ENCODE measurements at regions not wholly inside any gene's neighbourhood (a gene's known extent, or its start where the extent isn't known, plus 50 kb on each side); places are given as distances from the start of the nearest gene placed in this dataset.

- dilution Hi-C loops (cut with HindIII; ENCODE audit: low sequenced_read_pairs, unreplicated experiment), result no loop called here
- no peak overlapping the region for H4K8ac ChIP-seq (ENCODE audit: low read depth in 2 of 2, low read length in 2 of 2)
Observed at GRCh38 chr6:85348643-85349042, 101.2 kb upstream of the NT5E start.

More at GRCh38 chr6:85348643-85349042, 101.2 kb upstream of the NT5E start:
- Histone ChIP-seq H2AK9ac (replicated peaks; ENCODE audit: low read depth, low read length, poor library complexity) (no peak overlapping the region), H3K4me2 (ENCODE audit: low read depth, low read length) (no peak overlapping the region), H3K9me3 (ENCODE audit: control insufficient read depth, insufficient read depth, low read length) (no peaks in the 10 kb centered on the region), H3K4ac (ENCODE audit: low read depth, low read length) (no peak overlapping the region), H3K18ac (ENCODE audit: low read depth, low read length) (no peak overlapping the region), H4K5ac (ENCODE audit: low read depth, low read length) (no peak overlapping the region), H3K36me3 (ENCODE audit: control insufficient read depth, insufficient read depth, low read length) (no peaks in the 10 kb centered on the region), H3K9me1 (ENCODE audit: insufficient read depth, low read length) (0 out of 2 replicates have a peak, but pooled peaks cover 3% of the 10 kb centered on the region), H2BK5ac (ENCODE audit: low read depth, low read length, poor library complexity, severe bottlenecking) (no peak overlapping the region), H3K4me3 (ENCODE audit: insufficient read depth, low read depth, low read length) (no peak overlapping the region), H2BK15ac (ENCODE audit: low read depth, low read length) (no peak overlapping the region), H3K56ac (ENCODE audit: extremely low read depth, insufficient read depth, low read length) (no peak overlapping the region), H4K20me1 (ENCODE audit: insufficient read depth, low read length) (no peaks in the 10 kb centered on the region), H4K91ac (ENCODE audit: insufficient read depth, low read depth, low read length) (no peak overlapping the region), H2BK120ac (ENCODE audit: low read depth, low read length) (no peak overlapping the region), H3K9ac (ENCODE audit: low read depth, low read length) (no peak overlapping the region), H3K79me1 (ENCODE audit: low read depth in 1 of 2, low read length in 2 of 2) (no peaks in the 10 kb centered on the region), H2AFZ (replicated peaks; ENCODE audit: low read length, poor library complexity) (no peak overlapping the region), H3K27me3 (ENCODE audit: control insufficient read depth, insufficient read depth, low read length) (no peaks in the 10 kb centered on the region; the same call in 1 of the 2 replicates), H3K14ac (replicated peaks; ENCODE audit: low read depth, low read length) (no peak overlapping the region), H3K27ac (ENCODE audit: insufficient read depth, low read length) (no peak overlapping the region), H2AK5ac (ENCODE audit: low read depth, low read length) (no peak overlapping the region), H3K4me1 (ENCODE audit: control insufficient read depth, insufficient read depth, low read length) (no peaks in the 10 kb centered on the region), H3K23ac (ENCODE audit: low read depth, low read length) (no peak overlapping the region), H2BK20ac (ENCODE audit: low read depth, low read length) (no peak overlapping the region)
- ATAC-seq (ENCODE audit: low read depth) (no peak), DNase-seq (no peak)
- WGBS, 2 experiments (ENCODE audit: extremely low coverage in 2 of 2, insufficient read length in 1 of 2), result no CpG with 5 or more reads among the region's 5 CpGs
- ChIA-PET POLR2A (ENCODE audit: unreplicated experiment) (no interaction called here), CTCF (no interaction called here)
- TF ChIP-seq, protein P1, sequence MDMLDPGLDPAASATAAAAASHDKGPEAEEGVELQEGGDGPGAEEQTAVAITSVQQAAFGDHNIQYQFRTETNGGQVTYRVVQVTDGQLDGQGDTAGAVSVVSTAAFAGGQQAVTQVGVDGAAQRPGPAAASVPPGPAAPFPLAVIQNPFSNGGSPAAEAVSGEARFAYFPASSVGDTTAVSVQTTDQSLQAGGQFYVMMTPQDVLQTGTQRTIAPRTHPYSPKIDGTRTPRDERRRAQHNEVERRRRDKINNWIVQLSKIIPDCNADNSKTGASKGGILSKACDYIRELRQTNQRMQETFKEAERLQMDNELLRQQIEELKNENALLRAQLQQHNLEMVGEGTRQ (IDR thresholded peaks at IDR 0.05; ENCODE audit: low read depth, low read length), result no peak
- no peak for TF ChIP-seq SMC3 (IDR thresholded peaks at IDR 0.05; ENCODE audit: low read depth, low read length)
- TF ChIP-seq RFX5 (IDR thresholded peaks at IDR 0.05; ENCODE audit: low read depth, low read length), result no peak
- TF ChIP-seq RAD21 (IDR thresholded peaks at IDR 0.05; ENCODE audit: low read length), result no peak
- no peak for TF ChIP-seq MAZ (IDR thresholded peaks at IDR 0.05; ENCODE audit: borderline replicate concordance, low read depth, low read length)
- no peak for TF ChIP-seq CHD1 (IDR thresholded peaks at IDR 0.05; ENCODE audit: low read depth, low read length)
- TF ChIP-seq POLR2A (IDR thresholded peaks at IDR 0.05; ENCODE audit: low read depth, low read length), result no peak
- TF ChIP-seq RCOR1 (IDR thresholded peaks at IDR 0.05; ENCODE audit: insufficient replicate concordance, low read length), result no peak
- TF ChIP-seq CEBPB (IDR thresholded peaks at IDR 0.05; ENCODE audit: low read depth, low read length), result no peak
- no peak for TF ChIP-seq MAFK (IDR thresholded peaks at IDR 0.05; ENCODE audit: low read depth, low read length)
- no peak for TF ChIP-seq MXI1 (IDR thresholded peaks at IDR 0.05; ENCODE audit: borderline replicate concordance, low read depth, low read length)
- TF ChIP-seq, protein P2, sequence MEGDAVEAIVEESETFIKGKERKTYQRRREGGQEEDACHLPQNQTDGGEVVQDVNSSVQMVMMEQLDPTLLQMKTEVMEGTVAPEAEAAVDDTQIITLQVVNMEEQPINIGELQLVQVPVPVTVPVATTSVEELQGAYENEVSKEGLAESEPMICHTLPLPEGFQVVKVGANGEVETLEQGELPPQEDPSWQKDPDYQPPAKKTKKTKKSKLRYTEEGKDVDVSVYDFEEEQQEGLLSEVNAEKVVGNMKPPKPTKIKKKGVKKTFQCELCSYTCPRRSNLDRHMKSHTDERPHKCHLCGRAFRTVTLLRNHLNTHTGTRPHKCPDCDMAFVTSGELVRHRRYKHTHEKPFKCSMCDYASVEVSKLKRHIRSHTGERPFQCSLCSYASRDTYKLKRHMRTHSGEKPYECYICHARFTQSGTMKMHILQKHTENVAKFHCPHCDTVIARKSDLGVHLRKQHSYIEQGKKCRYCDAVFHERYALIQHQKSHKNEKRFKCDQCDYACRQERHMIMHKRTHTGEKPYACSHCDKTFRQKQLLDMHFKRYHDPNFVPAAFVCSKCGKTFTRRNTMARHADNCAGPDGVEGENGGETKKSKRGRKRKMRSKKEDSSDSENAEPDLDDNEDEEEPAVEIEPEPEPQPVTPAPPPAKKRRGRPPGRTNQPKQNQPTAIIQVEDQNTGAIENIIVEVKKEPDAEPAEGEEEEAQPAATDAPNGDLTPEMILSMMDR (conservative IDR thresholded peaks at IDR 0.05; ENCODE audit: low read depth, low read length), result no peak
- intact Hi-C loops (cut with micrococcal nuclease) (no loop called here), in situ Hi-C loops (cut with MboI; ENCODE audit: low sequenced_read_pairs) (no loop called here)
- BruUV-seq (replicated peaks), result no TSS peak

All from IMR-90 (cell line).